ENCODE measurements at regions not wholly inside any gene's neighbourhood (a gene's known extent, or its start where the extent isn't known, plus 50 kb on each side); places are given as distances from the start of the nearest gene placed in this dataset.

- Mint-ChIP-seq H3K9me3 (peaks cover 0 to 3% (median 0%) of the 10 kb centered on the region in 7 donors), H3K27me3 (no peaks in the 10 kb centered on the region), H3K4me1 (no peaks in the 10 kb centered on the region), H3K27ac (no peak overlapping the region), H3K36me3 (no peaks in the 10 kb centered on the region), H3K4me3 (no peak overlapping the region)
- Histone ChIP-seq H3K27me3 (ENCODE audit: control insufficient read depth, insufficient read depth, low read length) (no peaks in the 10 kb centered on the region), H3K9me3 (ENCODE audit: control insufficient read depth in 2 of 2, low read length in 2 of 2) (no peaks in the 10 kb centered on the region), H3K4me3 (ENCODE audit: low read depth, low read length) (no peak overlapping the region), H3K36me3 (ENCODE audit: control insufficient read depth, insufficient read depth, low read length) (no peaks in the 10 kb centered on the region), H3K27ac (ENCODE audit: insufficient read depth, low read length, poor library complexity, severe bottlenecking) (no peak overlapping the region), H3K4me1 (ENCODE audit: control insufficient read depth, insufficient read depth, low read length, poor library complexity, severe bottlenecking) (no peaks in the 10 kb centered on the region)
- DNase-seq (no peak), ATAC-seq (ENCODE audit: low read depth in 2 of 2) (no peak)
Observed at GRCh38 chr9:75616052-75616451, 274.4 kb upstream of the PCSK5 start.

DNA sequence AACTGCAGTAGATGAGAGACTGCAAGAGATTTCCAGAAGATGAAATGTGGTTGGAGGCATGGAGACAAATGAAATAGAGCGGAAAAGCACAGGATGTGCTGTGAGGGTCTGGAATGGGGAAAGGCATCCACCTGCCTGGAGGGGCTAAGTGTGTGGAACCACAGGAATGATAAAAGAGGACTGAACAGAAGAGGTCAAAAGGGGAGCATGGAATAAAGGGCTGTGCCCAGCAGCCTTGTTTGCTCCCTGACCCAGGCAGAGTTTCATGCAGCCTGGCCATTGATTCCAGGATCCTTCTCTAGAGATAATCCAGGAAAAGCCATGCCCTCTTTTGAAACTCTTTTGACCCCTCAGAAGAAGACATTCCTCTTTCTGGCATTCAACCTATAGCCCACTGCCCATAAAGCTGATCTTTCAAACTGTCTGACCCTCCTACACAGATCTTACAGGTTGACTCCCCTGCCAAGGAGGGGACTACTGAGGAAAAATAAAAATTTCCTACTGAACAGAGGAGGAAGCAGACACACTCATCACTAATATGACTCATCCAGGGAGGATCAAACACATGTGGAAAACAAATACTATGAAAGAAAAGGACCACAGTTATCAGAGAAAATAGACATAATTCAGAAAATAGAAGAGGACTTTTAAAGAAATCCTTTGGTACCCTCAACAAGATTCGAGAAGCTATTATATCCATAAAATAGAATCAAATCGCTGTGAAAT, 273.5 kb upstream of the PCSK5 start:
- Histone ChIP-seq H3K36me3 (ENCODE audit: control insufficient read depth, insufficient read depth, low read length) (no peaks in the 10 kb centered on the region), H3K27ac (ENCODE audit: insufficient read depth, low read length, poor library complexity, severe bottlenecking) (no peak overlapping the region), H3K4me1 (ENCODE audit: control insufficient read depth, insufficient read depth, low read length, poor library complexity, severe bottlenecking) (no peaks in the 10 kb centered on the region), H3K27me3 (ENCODE audit: control insufficient read depth, insufficient read depth, low read length) (no peaks in the 10 kb centered on the region), H3K4me3 (ENCODE audit: low read depth, low read length) (no peak overlapping the region), H3K9me3 (ENCODE audit: control insufficient read depth in 2 of 2, low read length in 2 of 2) (no peaks in the 10 kb centered on the region)
- no peaks in the 10 kb centered on the region for H3K27me3 Mint-ChIP-seq
- peaks cover 0 to 3% (median 0%) of the 10 kb centered on the region in 7 donors for H3K9me3 Mint-ChIP-seq
- DNase-seq (no peak), ATAC-seq (ENCODE audit: low read depth in 2 of 2) (no peak)
- H3K36me3 Mint-ChIP-seq: no peaks in the 10 kb centered on the region
- H3K4me3 Mint-ChIP-seq: no peak overlapping the region
- no peaks in the 10 kb centered on the region for H3K4me1 Mint-ChIP-seq
- H3K27ac Mint-ChIP-seq: no peak overlapping the region

- H3K27ac Mint-ChIP-seq: no peak overlapping the region
- no peaks in the 10 kb centered on the region for H3K4me1 ChIP-seq (ENCODE audit: control insufficient read depth, insufficient read depth, low read length, poor library complexity, severe bottlenecking)
- peaks cover 0 to 9% (median 1%) of the 10 kb centered on the region in 7 donors for H3K9me3 Mint-ChIP-seq
- no peaks in the 10 kb centered on the region for H3K36me3 Mint-ChIP-seq
- DNase-seq (no peak), ATAC-seq (ENCODE audit: low read depth in 2 of 2) (no peak)
- H3K27me3 Mint-ChIP-seq: no peaks in the 10 kb centered on the region
- no peak overlapping the region for H3K27ac ChIP-seq (ENCODE audit: insufficient read depth, low read length, poor library complexity, severe bottlenecking)
- no peak overlapping the region for H3K4me3 ChIP-seq (ENCODE audit: low read depth, low read length)
- H3K36me3 ChIP-seq (ENCODE audit: control insufficient read depth, insufficient read depth, low read length): no peaks in the 10 kb centered on the region
- no peaks in the 10 kb centered on the region for H3K4me1 Mint-ChIP-seq
- H3K27me3 ChIP-seq (ENCODE audit: control insufficient read depth, insufficient read depth, low read length): no peaks in the 10 kb centered on the region
- H3K9me3 ChIP-seq (ENCODE audit: control insufficient read depth in 2 of 2, low read length in 2 of 2): no peaks in the 10 kb centered on the region
- H3K4me3 Mint-ChIP-seq: no peak overlapping the region
Observed at GRCh38 chr9:75623462-75623861, 267.0 kb upstream of the PCSK5 start.

GRCh38 chr9:75624998-75625397, 265.5 kb upstream of the PCSK5 start:
- no peak overlapping the region for H3K27ac Mint-ChIP-seq
- H3K27me3 Mint-ChIP-seq: no peaks in the 10 kb centered on the region
- H3K27ac ChIP-seq (ENCODE audit: insufficient read depth, low read length, poor library complexity, severe bottlenecking): no peak overlapping the region
- ATAC-seq (ENCODE audit: low read depth in 2 of 2) (no peak), DNase-seq (no peak)
- no peak overlapping the region for H3K4me3 Mint-ChIP-seq
- peaks cover 0 to 6% (median 1%) of the 10 kb centered on the region in 7 donors for H3K9me3 Mint-ChIP-seq
- no peak overlapping the region for H3K4me3 ChIP-seq (ENCODE audit: low read depth, low read length)
- no peaks in the 10 kb centered on the region for H3K36me3 Mint-ChIP-seq
- no peaks in the 10 kb centered on the region for H3K36me3 ChIP-seq (ENCODE audit: control insufficient read depth, insufficient read depth, low read length)
- no peaks in the 10 kb centered on the region for H3K9me3 ChIP-seq (ENCODE audit: control insufficient read depth in 2 of 2, low read length in 2 of 2)
- no peaks in the 10 kb centered on the region for H3K4me1 ChIP-seq (ENCODE audit: control insufficient read depth, insufficient read depth, low read length, poor library complexity, severe bottlenecking)
- no peaks in the 10 kb centered on the region for H3K27me3 ChIP-seq (ENCODE audit: control insufficient read depth, insufficient read depth, low read length)
- no peaks in the 10 kb centered on the region for H3K4me1 Mint-ChIP-seq

DNA sequence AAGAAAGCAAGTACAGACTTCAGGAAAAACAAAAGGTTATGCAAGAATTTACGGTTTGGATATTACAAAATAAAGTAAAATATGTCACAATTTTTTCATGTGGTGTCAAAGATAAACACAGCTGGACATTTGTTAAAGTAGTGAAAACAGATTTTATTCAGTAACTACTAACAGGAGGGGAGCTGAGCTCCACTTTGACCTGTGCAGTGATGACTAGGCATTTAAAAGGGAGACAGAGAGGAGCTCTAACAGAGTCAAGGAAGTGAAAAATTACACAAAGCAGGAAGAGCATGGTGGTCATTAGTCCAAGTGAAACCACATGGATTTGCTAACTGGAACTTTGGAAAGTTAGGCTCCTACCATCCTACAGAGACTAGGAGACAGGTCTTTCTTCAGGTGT, 263.6 kb upstream of the PCSK5 start:
- Histone ChIP-seq H3K36me3 (ENCODE audit: control insufficient read depth, insufficient read depth, low read length) (no peaks in the 10 kb centered on the region), H3K4me1 (ENCODE audit: control insufficient read depth, insufficient read depth, low read length, poor library complexity, severe bottlenecking) (no peaks in the 10 kb centered on the region), H3K9me3 (ENCODE audit: control insufficient read depth in 2 of 2, low read length in 2 of 2) (no peaks in the 10 kb centered on the region), H3K27ac (ENCODE audit: insufficient read depth, low read length, poor library complexity, severe bottlenecking) (no peak overlapping the region), H3K27me3 (ENCODE audit: control insufficient read depth, insufficient read depth, low read length) (no peaks in the 10 kb centered on the region), H3K4me3 (ENCODE audit: low read depth, low read length) (no peak overlapping the region)
- H3K4me1 Mint-ChIP-seq: no peaks in the 10 kb centered on the region
- no peaks in the 10 kb centered on the region for H3K27me3 Mint-ChIP-seq
- H3K4me3 Mint-ChIP-seq: no peak overlapping the region
- no peak overlapping the region for H3K27ac Mint-ChIP-seq
- H3K36me3 Mint-ChIP-seq: no peaks in the 10 kb centered on the region
- DNase-seq (no peak), ATAC-seq (ENCODE audit: low read depth in 2 of 2) (no peak)
- peaks cover 0 to 6% (median 1%) of the 10 kb centered on the region in 7 donors for H3K9me3 Mint-ChIP-seq

GRCh38 chr9:75628952-75629351, 261.5 kb upstream of the PCSK5 start:
- no peak overlapping the region for H3K27ac ChIP-seq (ENCODE audit: insufficient read depth, low read length, poor library complexity, severe bottlenecking)
- Mint-ChIP-seq H3K4me1 (no peaks in the 10 kb centered on the region), H3K27me3 (no peaks in the 10 kb centered on the region), H3K9me3 (no peaks in the 10 kb centered on the region), H3K27ac (no peak overlapping the region), H3K36me3 (no peaks in the 10 kb centered on the region), H3K4me3 (no peak overlapping the region)
- DNase-seq (no peak), ATAC-seq (ENCODE audit: low read depth in 2 of 2) (no peak)
- no peaks in the 10 kb centered on the region for H3K27me3 ChIP-seq (ENCODE audit: control insufficient read depth, insufficient read depth, low read length)
- H3K4me1 ChIP-seq (ENCODE audit: control insufficient read depth, insufficient read depth, low read length, poor library complexity, severe bottlenecking): no peaks in the 10 kb centered on the region
- H3K36me3 ChIP-seq (ENCODE audit: control insufficient read depth, insufficient read depth, low read length): no peaks in the 10 kb centered on the region
- no peak overlapping the region for H3K4me3 ChIP-seq (ENCODE audit: low read depth, low read length)
- H3K9me3 ChIP-seq (ENCODE audit: control insufficient read depth in 2 of 2, low read length in 2 of 2): no peaks in the 10 kb centered on the region

- no peak overlapping the region for H3K27ac Mint-ChIP-seq
- H3K27me3 Mint-ChIP-seq: no peaks in the 10 kb centered on the region
- H3K27me3 ChIP-seq (ENCODE audit: control insufficient read depth, insufficient read depth, low read length): no peaks in the 10 kb centered on the region
- no peaks in the 10 kb centered on the region for H3K9me3 ChIP-seq (ENCODE audit: control insufficient read depth in 2 of 2, low read length in 2 of 2)
- no peak overlapping the region for H3K27ac ChIP-seq (ENCODE audit: insufficient read depth, low read length, poor library complexity, severe bottlenecking)
- DNase-seq (no peak), ATAC-seq (ENCODE audit: low read depth in 2 of 2) (no peak)
- H3K4me1 Mint-ChIP-seq: no peaks in the 10 kb centered on the region
- H3K36me3 ChIP-seq (ENCODE audit: control insufficient read depth, insufficient read depth, low read length): no peaks in the 10 kb centered on the region
- no peak overlapping the region for H3K4me3 ChIP-seq (ENCODE audit: low read depth, low read length)
- no peaks in the 10 kb centered on the region for H3K4me1 ChIP-seq (ENCODE audit: control insufficient read depth, insufficient read depth, low read length, poor library complexity, severe bottlenecking)
- H3K36me3 Mint-ChIP-seq: no peaks in the 10 kb centered on the region
- H3K9me3 Mint-ChIP-seq: no peaks in the 10 kb centered on the region
- H3K4me3 Mint-ChIP-seq: no peak overlapping the region
Observed at GRCh38 chr9:75633451-75634057, 256.9 kb upstream of the PCSK5 start.

DNA sequence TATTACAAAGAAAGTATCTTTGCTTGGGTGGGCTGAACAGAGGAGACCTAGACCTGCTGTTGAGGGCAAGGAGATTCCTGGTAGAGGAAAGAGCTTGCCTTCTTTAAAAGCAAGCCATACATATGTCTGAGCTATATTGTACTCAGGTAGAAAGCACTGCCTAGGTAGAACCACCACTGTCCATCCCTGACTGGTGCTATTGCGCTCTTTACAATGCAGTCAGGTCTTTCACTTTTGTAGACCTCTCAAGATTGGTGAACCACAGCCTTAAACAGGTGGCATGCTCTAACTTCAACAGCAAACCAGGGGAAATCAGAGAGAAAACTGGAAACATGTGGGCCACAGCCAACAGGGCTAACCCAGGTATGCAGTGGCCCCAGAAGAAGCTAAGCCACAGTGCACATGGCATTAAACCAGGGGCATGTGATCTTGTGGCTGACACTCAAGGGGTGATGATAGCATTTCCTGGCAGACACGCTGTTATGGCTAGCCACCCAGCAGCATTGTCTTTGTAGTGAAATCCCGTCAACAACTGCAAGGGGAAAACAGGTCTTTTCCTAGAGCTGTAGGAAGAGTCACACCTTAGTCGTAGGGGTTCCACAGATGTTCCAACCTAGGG, 253.9 kb upstream of the PCSK5 start:
- H3K9me3 ChIP-seq (ENCODE audit: control insufficient read depth in 2 of 2, low read length in 2 of 2): no peaks in the 10 kb centered on the region
- no peaks in the 10 kb centered on the region for H3K36me3 Mint-ChIP-seq

More for the DNA sequence above, 253.9 kb upstream of the PCSK5 start:
- DNase-seq (no peak), ATAC-seq (ENCODE audit: low read depth in 2 of 2) (no peak)
- Mint-ChIP-seq H3K27ac (no peak overlapping the region), H3K27me3 (no peaks in the 10 kb centered on the region), H3K4me1 (no peaks in the 10 kb centered on the region), H3K4me3 (no peak overlapping the region), H3K9me3 (no peaks in the 10 kb centered on the region)
- Histone ChIP-seq H3K27ac (ENCODE audit: insufficient read depth, low read length, poor library complexity, severe bottlenecking) (no peak overlapping the region), H3K4me3 (ENCODE audit: low read depth, low read length) (no peak overlapping the region), H3K27me3 (ENCODE audit: control insufficient read depth, insufficient read depth, low read length) (no peaks in the 10 kb centered on the region), H3K4me1 (ENCODE audit: control insufficient read depth, insufficient read depth, low read length, poor library complexity, severe bottlenecking) (no peaks in the 10 kb centered on the region), H3K36me3 (ENCODE audit: control insufficient read depth, insufficient read depth, low read length) (no peaks in the 10 kb centered on the region)

Data from CD4-positive, CD25-positive, alpha-beta regulatory T cell (primary cell).